Spleen (tissue), 11 donors: ENCODE measurements at regions not wholly inside any gene's neighbourhood (a gene's known extent, or its start where the extent isn't known, plus 50 kb on each side); places are given as distances from the start of the nearest gene placed in this dataset.

ENCODE experiments used
- DNase-seq: peaks from one replicate; pipeline ENCODE4 v3.0.0-alpha.2; 2020
- H3K27ac ChIP-seq, 8 donors: fragments of 200-600 bp; sonication (generic) in 7 of 8; 1 replicate in 4 of 8; 2 replicates in 4 of 8; pipeline versions ENCODE4 v1.5.0 to v1.8.0; 2016 to 2021; ENCODE audit warnings: inconsistent platforms in 4 of 8, mild to moderate bottlenecking in 4 of 8, moderate library complexity in 1 of 8
- H3K27me3 ChIP-seq, 7 donors: fragments of 200-600 bp; sonication (generic) in 6 of 7; replicated peaks in 1 of 7; 1 replicate in 4 of 7; 2 replicates in 3 of 7; pipeline versions ENCODE4 v1.5.0 to v1.8.0; 2016 to 2021; ENCODE audit warnings: inconsistent platforms in 3 of 7, mild to moderate bottlenecking in 1 of 7
- H3K36me3 ChIP-seq, 6 donors: fragments of 200-600 bp; sonication (generic) in 5 of 6; 1 replicate in 4 of 6; 2 replicates in 2 of 6; pipeline versions ENCODE4 v1.5.0 to v1.8.0; 2016 to 2021; ENCODE audit warnings: inconsistent platforms in 2 of 6
- H3K4me1 ChIP-seq, 6 donors: fragments of 200-600 bp; sonication (generic) in 5 of 6; 1 replicate in 3 of 6; 2 replicates in 3 of 6; pipeline versions ENCODE4 v1.5.0 to v1.8.0; 2016 to 2021; ENCODE audit warnings: inconsistent platforms in 3 of 6
- H3K4me3 ChIP-seq, 8 donors: fragments of 200-600 bp; sonication (generic) in 7 of 8; 1 replicate in 4 of 8; 2 replicates in 4 of 8; pipeline versions ENCODE4 v1.5.0 to v1.8.0; 2016 to 2021; ENCODE audit warnings: inconsistent platforms in 4 of 8, mild to moderate bottlenecking in 4 of 8, moderate library complexity in 2 of 8
- H3K9me3 ChIP-seq, 8 donors: fragments of 200-600 bp; sonication (generic) in 7 of 8; 1 replicate in 4 of 8; 2 replicates in 4 of 8; pipeline versions ENCODE4 v1.5.0 to v1.8.0; 2016 to 2021; ENCODE audit warnings: inconsistent platforms in 4 of 8
- POLR2A ChIP-seq, 3 donors: fragments of 450-650 bp; IDR thresholded peaks; one replicate each; pipeline ENCODE4 v1.5.1; 2017; ENCODE audit warnings: antibody characterized with exemption in 3 of 3, mild to moderate bottlenecking in 1 of 3
- POLR2AphosphoS5 ChIP-seq, 3 donors: sonication (generic); formaldehyde crosslinking; IDR thresholded peaks; one replicate each; pipeline ENCODE4 v1.5.1; 2017; ENCODE audit warnings: antibody characterized with exemption in 3 of 3
- WGBS, 5 donors: extraction: QIAGEN DNeasy Blood & Tissue Kit in 3 of 5; methylation state at CpG; one replicate each; pipeline versions ENCODE4 v1.1.5 to v1.1.7; 2013 to 2018; 5-methylcytosine and 5-hydroxymethylcytosine counted together
- intact Hi-C: fragments of 100-400 bp; cut with DNase I; formaldehyde crosslinking; loops from one replicate; pipeline ENCODE4 v1.15.0; 2023; ENCODE audit warnings: low total_unique reads
- TF ChIP-seq, protein P1 (sequence below), 11 experiments: fragments of 200-600 bp in 7 of 11; fragments of 450-650 bp in 4 of 11; sonication (generic) in 4 of 11; IDR thresholded peaks in 8 of 11; conservative IDR thresholded peaks in 3 of 11; 1 replicate in 7 of 11; 2 replicates in 4 of 11; pipeline versions ENCODE4 v1.4.0 to v1.8.0; 2016 to 2021; ENCODE audit warnings: antibody characterized with exemption in 11 of 11, inconsistent platforms in 4 of 11, mild to moderate bottlenecking in 1 of 11
- donor health status: healthy with polysubstance abuse.
- donor health status: DM: no; HTN: no; CAD: no; lungs with moderate emphysema.
- donor health status: DM: no; HTN: no; CAD: no.
- donor health status: Bipolar disorder and iron deficiency.
- donor health status: healthy.
- donor health status: DM: no; HTN: no; CAD: no.
- donor health status: DM: yes; HTN: yes; CAD: no.

DNA sequence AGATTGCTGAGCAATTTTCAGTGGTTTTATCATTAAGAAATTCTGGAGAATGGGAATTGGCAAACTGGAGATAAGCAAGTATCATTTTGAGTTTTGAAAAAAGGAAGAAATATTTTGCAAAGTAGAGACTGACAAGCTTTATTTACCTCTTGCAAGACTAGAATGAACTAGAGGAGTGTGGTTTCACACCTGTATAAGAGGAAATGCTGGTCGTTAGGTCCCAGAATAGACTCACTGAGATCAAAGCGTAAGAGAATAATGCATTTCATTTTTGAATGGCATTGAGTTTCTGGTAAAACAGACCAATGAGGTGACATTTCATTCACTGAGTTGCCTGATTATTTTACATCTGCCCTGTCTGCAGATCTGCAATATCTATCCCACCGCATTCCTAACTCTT lies 308.1 kb downstream of the ADGRL2 start:
- Histone ChIP-seq H3K4me1 (no peaks in the 10 kb centered on the region), H3K4me3 (no peak overlapping the region), H3K27me3 (no peaks in the 10 kb centered on the region), H3K9me3 (peaks cover 0 to under 1% (median 0%) of the 10 kb centered on the region in 8 donors), H3K36me3 (no peaks in the 10 kb centered on the region), H3K27ac (no peak overlapping the region)
- TF ChIP-seq, protein P1, sequence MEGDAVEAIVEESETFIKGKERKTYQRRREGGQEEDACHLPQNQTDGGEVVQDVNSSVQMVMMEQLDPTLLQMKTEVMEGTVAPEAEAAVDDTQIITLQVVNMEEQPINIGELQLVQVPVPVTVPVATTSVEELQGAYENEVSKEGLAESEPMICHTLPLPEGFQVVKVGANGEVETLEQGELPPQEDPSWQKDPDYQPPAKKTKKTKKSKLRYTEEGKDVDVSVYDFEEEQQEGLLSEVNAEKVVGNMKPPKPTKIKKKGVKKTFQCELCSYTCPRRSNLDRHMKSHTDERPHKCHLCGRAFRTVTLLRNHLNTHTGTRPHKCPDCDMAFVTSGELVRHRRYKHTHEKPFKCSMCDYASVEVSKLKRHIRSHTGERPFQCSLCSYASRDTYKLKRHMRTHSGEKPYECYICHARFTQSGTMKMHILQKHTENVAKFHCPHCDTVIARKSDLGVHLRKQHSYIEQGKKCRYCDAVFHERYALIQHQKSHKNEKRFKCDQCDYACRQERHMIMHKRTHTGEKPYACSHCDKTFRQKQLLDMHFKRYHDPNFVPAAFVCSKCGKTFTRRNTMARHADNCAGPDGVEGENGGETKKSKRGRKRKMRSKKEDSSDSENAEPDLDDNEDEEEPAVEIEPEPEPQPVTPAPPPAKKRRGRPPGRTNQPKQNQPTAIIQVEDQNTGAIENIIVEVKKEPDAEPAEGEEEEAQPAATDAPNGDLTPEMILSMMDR (IDR thresholded peaks at IDR 0.05 in 8 of 11, conservative IDR thresholded peaks at IDR 0.05 in 3 of 11): no peak
- TF ChIP-seq POLR2A (IDR thresholded peaks at IDR 0.05): no peak
- TF ChIP-seq POLR2AphosphoS5 (IDR thresholded peaks at IDR 0.05): no peak
- intact Hi-C loops: no loop called here
- DNase-seq: no peak
- WGBS, 5 donors: 31 to 46% (median 37%) methylated on average over 3 of the region's 3 CpGs

DNA sequence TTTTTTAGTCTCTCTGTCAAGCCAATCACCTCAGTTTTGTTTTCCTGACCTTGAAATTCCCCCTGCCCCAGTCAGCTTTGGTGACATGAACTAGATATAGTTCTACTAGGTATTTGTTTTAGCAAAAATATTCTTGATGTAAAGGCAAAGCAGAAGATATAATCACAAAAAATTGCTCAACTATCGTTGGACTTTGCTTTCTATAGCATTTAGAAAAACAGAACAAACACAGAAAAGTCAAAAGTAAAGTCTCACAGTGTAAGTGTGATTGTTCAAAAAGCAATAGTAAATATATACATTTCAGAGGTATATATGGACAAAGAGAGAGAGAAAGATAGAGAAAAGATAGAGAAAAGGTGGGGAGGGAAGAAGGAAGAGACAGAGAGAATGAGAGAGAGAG lies 305.9 kb downstream of the ADGRL2 start:
- Histone ChIP-seq H3K4me1 (no peaks in the 10 kb centered on the region), H3K36me3 (no peaks in the 10 kb centered on the region), H3K27ac (no peak overlapping the region), H3K4me3 (no peak overlapping the region), H3K27me3 (no peaks in the 10 kb centered on the region), H3K9me3 (peaks cover 0 to 9% (median 0%) of the 10 kb centered on the region in 8 donors)
- WGBS, 5 donors: 56 to 85% (median 81%) methylated on average over 1 of the region's 1 CpG
- no peak for DNase-seq
- TF ChIP-seq POLR2AphosphoS5 (IDR thresholded peaks at IDR 0.05): no peak
- intact Hi-C loops: no loop called here

DNA sequence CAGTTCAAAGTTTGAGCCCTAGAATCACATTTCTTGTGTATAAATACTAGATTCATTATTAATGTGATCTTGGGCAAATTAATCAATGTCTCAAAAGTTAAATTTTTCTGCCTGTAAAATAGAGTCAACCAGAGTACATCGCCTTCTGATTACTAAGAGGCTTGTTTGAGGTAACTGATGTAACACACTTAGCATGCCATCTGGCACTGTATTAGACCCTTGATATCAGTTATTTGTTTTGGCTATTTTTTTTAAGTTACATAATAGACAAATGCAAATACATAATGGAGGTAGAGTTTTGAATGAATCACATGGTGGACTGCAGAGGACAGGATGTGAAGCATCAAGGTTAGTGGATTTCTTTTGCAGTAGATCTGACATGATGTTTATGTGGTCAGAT lies 298.4 kb downstream of the ADGRL2 start:
- Histone ChIP-seq H3K4me1 (no peaks in the 10 kb centered on the region), H3K4me3 (no peak overlapping the region), H3K9me3 (peaks cover 0 to 9% (median 0%) of the 10 kb centered on the region in 8 donors), H3K36me3 (no peaks in the 10 kb centered on the region), H3K27ac (no peak overlapping the region), H3K27me3 (no peaks in the 10 kb centered on the region)
- TF ChIP-seq, protein P1 (IDR thresholded peaks at IDR 0.05 in 8 of 11, conservative IDR thresholded peaks at IDR 0.05 in 3 of 11): no peak
- TF ChIP-seq POLR2A (IDR thresholded peaks at IDR 0.05) (no peak), POLR2AphosphoS5 (IDR thresholded peaks at IDR 0.05) (no peak)
- intact Hi-C loops: no loop called here
- 88 to 92% (median 89%) methylated on average over 1 of the region's 1 CpG for WGBS, 5 donors
- DNase-seq: no peak

DNA sequence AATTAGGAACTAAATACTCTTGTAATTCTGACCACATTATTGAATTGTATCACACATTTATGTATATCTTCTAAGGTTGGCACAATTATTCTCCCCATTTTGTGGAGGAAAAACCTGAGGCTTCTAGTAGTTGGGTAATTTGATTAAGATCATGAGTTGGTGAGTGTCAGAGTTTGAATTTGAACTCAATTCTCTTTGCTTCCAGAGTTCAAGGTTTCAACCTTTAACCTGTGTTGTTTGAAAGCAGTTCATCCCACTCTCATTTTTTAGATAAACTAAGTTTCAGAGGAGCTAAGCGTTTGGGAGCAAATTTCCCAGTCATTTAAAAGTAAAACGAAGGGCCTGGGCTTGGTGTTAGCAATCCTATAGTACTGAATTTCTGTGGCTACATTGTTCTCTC lies 293.4 kb downstream of the ADGRL2 start:
- no peak for DNase-seq
- TF ChIP-seq, protein P1 (IDR thresholded peaks at IDR 0.05 in 8 of 11, conservative IDR thresholded peaks at IDR 0.05 in 3 of 11): no peak
- TF ChIP-seq POLR2AphosphoS5 (IDR thresholded peaks at IDR 0.05) (no peak), POLR2A (IDR thresholded peaks at IDR 0.05) (no peak)
- no peaks in the 10 kb centered on the region for H3K27me3 ChIP-seq
- H3K36me3 ChIP-seq: no peaks in the 10 kb centered on the region
- H3K9me3 ChIP-seq: no peaks in the 10 kb centered on the region
- intact Hi-C loops: no loop called here
- whole genome bisulfite sequencing, 5 donors: 80 to 87% (median 83%) methylated on average over 2 of the region's 2 CpGs
- H3K4me1 ChIP-seq: no peaks in the 10 kb centered on the region
- H3K4me3 ChIP-seq: no peak overlapping the region
- no peak overlapping the region for H3K27ac ChIP-seq

DNA sequence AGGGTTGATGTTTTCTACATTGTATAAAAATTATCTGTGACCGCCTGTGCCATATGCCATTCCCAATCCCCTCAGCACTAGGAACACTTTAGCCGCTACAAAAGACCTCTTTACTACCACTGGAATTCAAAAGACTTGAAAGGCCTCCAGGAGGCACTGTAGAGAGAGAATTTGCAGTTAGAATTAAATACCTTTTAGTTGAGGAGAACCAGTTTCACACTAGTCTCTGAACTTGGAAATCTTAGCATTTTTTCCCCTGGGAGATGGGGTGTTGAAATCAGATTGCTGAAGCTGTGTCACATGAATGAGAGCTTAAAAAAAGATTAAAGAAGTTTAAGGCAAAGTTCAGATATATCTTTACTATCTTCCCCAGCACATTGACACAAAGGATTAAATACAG lies 291.0 kb downstream of the ADGRL2 start:
- no peak for DNase-seq
- WGBS, 5 donors: 90 to 97% (median 92%) methylated on average over 2 of the region's 2 CpGs
- no peaks in the 10 kb centered on the region for H3K27me3 ChIP-seq
- no peak overlapping the region for H3K27ac ChIP-seq
- no peak overlapping the region for H3K4me3 ChIP-seq
- H3K36me3 ChIP-seq: no peaks in the 10 kb centered on the region
- no peaks in the 10 kb centered on the region for H3K9me3 ChIP-seq
- no peaks in the 10 kb centered on the region for H3K4me1 ChIP-seq
- intact Hi-C loops: no loop called here
- TF ChIP-seq POLR2AphosphoS5 (IDR thresholded peaks at IDR 0.05) (no peak), POLR2A (IDR thresholded peaks at IDR 0.05) (no peak)
- TF ChIP-seq, protein P1 (IDR thresholded peaks at IDR 0.05 in 8 of 11, conservative IDR thresholded peaks at IDR 0.05 in 3 of 11): no peak
